Thymus (tissue), 11 donors: ENCODE measurements at regions not wholly inside any gene's neighbourhood (a gene's known extent, or its start where the extent isn't known, plus 50 kb on each side); places are given as distances from the start of the nearest gene placed in this dataset.
"Not testable (repeated sequence)": the region's sequence is repeated elsewhere in the genome, so short reads cannot be mapped to it uniquely, and the experiment has no call there.

Source experiments
- DNase-seq, 9 donors: peaks; one replicate each; pipeline ENCODE4 v3.0.0-alpha.2; 2013; ENCODE audit warnings: low spot score in 9 of 9, low read depth in 6 of 9, missing footprints in 1 of 9
- H3K27ac ChIP-seq, 2 donors: one replicate each; pipeline ENCODE4 v1.5.1; 2013; ENCODE audit warnings: control low read depth in 1 of 2, low read depth in 1 of 2, low read length in 1 of 2, mild to moderate bottlenecking in 1 of 2, moderate library complexity in 1 of 2
- H3K27me3 ChIP-seq, 2 donors: one replicate each; pipeline ENCODE4 v1.5.1; 2013; ENCODE audit warnings: low read length in 1 of 2; ENCODE audit not compliant: control insufficient read depth in 2 of 2, insufficient read depth in 1 of 2
- H3K36me3 ChIP-seq, 2 donors: one replicate each; pipeline ENCODE4 v1.5.1; 2013; ENCODE audit warnings: low read length in 1 of 2, mild to moderate bottlenecking in 1 of 2, moderate library complexity in 1 of 2; ENCODE audit not compliant: control insufficient read depth in 2 of 2, insufficient read depth in 2 of 2
- H3K4me1 ChIP-seq, 2 donors: one replicate each; pipeline ENCODE4 v1.5.1; 2013; ENCODE audit warnings: low read length in 2 of 2; ENCODE audit not compliant: control insufficient read depth in 2 of 2, insufficient read depth in 2 of 2
- H3K4me3 ChIP-seq, 2 donors: one replicate each; pipeline ENCODE4 v1.5.1; 2013; ENCODE audit warnings: low read length in 2 of 2, control low read depth in 1 of 2, mild to moderate bottlenecking in 1 of 2
- H3K9me3 ChIP-seq, 2 donors: one replicate each; pipeline ENCODE4 v1.5.1; 2013; ENCODE audit warnings: low read length in 1 of 2, mild to moderate bottlenecking in 1 of 2; ENCODE audit not compliant: control insufficient read depth in 2 of 2, insufficient read depth in 1 of 2
- WGBS: extraction: QIAGEN DNeasy Blood & Tissue Kit; methylation state at CpG from one replicate; pipeline ENCODE4 v1.1.7; 2013; 5-methylcytosine and 5-hydroxymethylcytosine counted together
- donor health status: healthy.

- H3K27me3 ChIP-seq = no peaks in the 10 kb centered on the region
- WGBS = 48% methylated on average over 6 of the region's 6 CpGs
Measured at GRCh38 chr12:108430245-108430644, 84.8 kb upstream of the FICD start.

GRCh38 chr12:108425238-108425795 is 86.2 kb upstream of the CMKLR1 start:
- no peaks in the 10 kb centered on the region for H3K9me3 ChIP-seq
- no peaks in the 10 kb centered on the region for H3K4me1 ChIP-seq

More at GRCh38 chr12:108430245-108430644, 84.8 kb upstream of the FICD start:
- Histone ChIP-seq H3K4me3 (no peak overlapping the region), H3K4me1 (no peaks in the 10 kb centered on the region), H3K9me3 (no peaks in the 10 kb centered on the region), H3K27ac (no peak overlapping the region), H3K36me3 (no peaks in the 10 kb centered on the region)
- DNase-seq = no peak

GRCh38 chr12:108424816-108425215 is 85.7 kb upstream of the CMKLR1 start:
- DNase-seq = no peak
- H3K4me1 ChIP-seq = no peaks in the 10 kb centered on the region
- H3K36me3 ChIP-seq = no peaks in the 10 kb centered on the region
- no peaks in the 10 kb centered on the region for H3K9me3 ChIP-seq
- H3K27ac ChIP-seq = no peak overlapping the region
- no peak overlapping the region for H3K4me3 ChIP-seq
- no peaks in the 10 kb centered on the region for H3K27me3 ChIP-seq
- 96% methylated on average over 3 of the region's 3 CpGs for WGBS

More at GRCh38 chr12:108425238-108425795, 86.2 kb upstream of the CMKLR1 start:
- DNase-seq = no peak
- no peaks in the 10 kb centered on the region for H3K36me3 ChIP-seq
- no peak overlapping the region for H3K4me3 ChIP-seq
- H3K27me3 ChIP-seq = no peaks in the 10 kb centered on the region
- H3K27ac ChIP-seq = no peak overlapping the region

GRCh38 chr12:108424026-108424425 is 84.9 kb upstream of the CMKLR1 start:
- H3K9me3 ChIP-seq = no peaks in the 10 kb centered on the region
- H3K27me3 ChIP-seq = no peaks in the 10 kb centered on the region
- H3K4me1 ChIP-seq = no peaks in the 10 kb centered on the region
- no peak overlapping the region for H3K27ac ChIP-seq
- no peak overlapping the region for H3K4me3 ChIP-seq
- DNase-seq = no peak
- H3K36me3 ChIP-seq = no peaks in the 10 kb centered on the region
- 80% methylated on average over 4 of the region's 4 CpGs for WGBS

GRCh38 chr12:108423486-108423885 is 84.4 kb upstream of the CMKLR1 start:
- Histone ChIP-seq H3K27me3 (no peaks in the 10 kb centered on the region), H3K4me3 (no peak overlapping the region), H3K27ac (no peak overlapping the region), H3K9me3 (no peaks in the 10 kb centered on the region), H3K4me1 (no peaks in the 10 kb centered on the region), H3K36me3 (no peaks in the 10 kb centered on the region)
- 95% methylated on average over 4 of the region's 4 CpGs for WGBS
- no peak for DNase-seq

GRCh38 chr12:108421082-108421481 is 82.0 kb upstream of the CMKLR1 start:
- not testable (repeated sequence) for DNase-seq, H3K27me3 ChIP-seq, H3K9me3 ChIP-seq, H3K36me3 ChIP-seq, H3K4me1 ChIP-seq, H3K4me3 ChIP-seq, H3K27ac ChIP-seq
- WGBS = 88% methylated on average over 2 of the region's 4 CpGs

GRCh38 chr12:108420421-108420820 is 81.3 kb upstream of the CMKLR1 start:
- H3K4me1 ChIP-seq, DNase-seq: not testable (repeated sequence)
- WGBS = 96% methylated on average over 20 of the region's 20 CpGs

GRCh38 chr12:108419949-108420348 is 80.8 kb upstream of the CMKLR1 start:
- Histone ChIP-seq H3K9me3 (no peaks in the 10 kb centered on the region), H3K27ac (no peak overlapping the region), H3K36me3 (no peaks in the 10 kb centered on the region), H3K27me3 (no peaks in the 10 kb centered on the region), H3K4me3 (no peak overlapping the region), H3K4me1 (no peaks in the 10 kb centered on the region)
- WGBS = 65% methylated on average over 2 of the region's 2 CpGs
- DNase-seq = no peak

More at GRCh38 chr12:108420421-108420820, 81.3 kb upstream of the CMKLR1 start:
- not testable (repeated sequence) for H3K4me3 ChIP-seq, H3K27ac ChIP-seq, H3K9me3 ChIP-seq, H3K36me3 ChIP-seq, H3K27me3 ChIP-seq

GRCh38 chr12:108418164-108418890 is 79.2 kb upstream of the CMKLR1 start:
- H3K27ac ChIP-seq = no peak overlapping the region
- no peak for DNase-seq
- WGBS = 95% methylated on average over 2 of the region's 2 CpGs

More at GRCh38 chr12:108418164-108418890, 79.2 kb upstream of the CMKLR1 start:
- H3K27me3 ChIP-seq = no peaks in the 10 kb centered on the region
- no peaks in the 10 kb centered on the region for H3K36me3 ChIP-seq
- no peaks in the 10 kb centered on the region for H3K4me1 ChIP-seq
- no peaks in the 10 kb centered on the region for H3K9me3 ChIP-seq
- H3K4me3 ChIP-seq = no peak overlapping the region
